Activated T-cell treated with anti-CD3 and anti-CD28 coated beads for 4 hours (primary cell): ENCODE measurements at regions not wholly inside any gene's neighbourhood (a gene's known extent, or its start where the extent isn't known, plus 50 kb on each side); places are given as distances from the start of the nearest gene placed in this dataset.
A peak's percentile ranks its signal among the peaks of the same experiment; 100 is the strongest.
"Not testable (repeated sequence)": the region's sequence is repeated elsewhere in the genome, so short reads cannot be mapped to it uniquely, and the experiment has no call there.

Experiments used
- DNase-seq: peaks from one replicate; pipeline ENCODE4 v3.0.0-alpha.2; 2020

DNA sequence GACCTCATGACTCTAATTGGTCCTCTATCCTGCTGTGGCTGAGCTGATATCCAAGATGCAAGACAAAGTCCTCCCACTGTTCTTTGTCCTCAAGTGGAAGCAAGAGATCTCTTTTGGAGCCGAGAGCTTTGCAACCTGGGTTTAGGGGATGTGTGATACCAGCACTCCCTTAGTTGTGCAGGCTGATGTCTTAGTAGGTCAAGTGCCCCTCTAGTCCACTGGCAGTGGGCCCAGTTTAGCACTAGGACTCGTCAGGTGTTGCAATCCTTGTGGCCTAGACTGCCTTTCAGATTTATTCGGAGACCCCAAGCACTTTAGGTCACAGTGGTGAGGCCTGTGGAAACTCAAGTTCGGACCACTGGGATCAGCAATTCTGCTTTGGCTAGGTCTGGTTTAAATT lies 64.0 kb downstream of the GPRASP3 start:
- DNase-seq = no peak

DNA sequence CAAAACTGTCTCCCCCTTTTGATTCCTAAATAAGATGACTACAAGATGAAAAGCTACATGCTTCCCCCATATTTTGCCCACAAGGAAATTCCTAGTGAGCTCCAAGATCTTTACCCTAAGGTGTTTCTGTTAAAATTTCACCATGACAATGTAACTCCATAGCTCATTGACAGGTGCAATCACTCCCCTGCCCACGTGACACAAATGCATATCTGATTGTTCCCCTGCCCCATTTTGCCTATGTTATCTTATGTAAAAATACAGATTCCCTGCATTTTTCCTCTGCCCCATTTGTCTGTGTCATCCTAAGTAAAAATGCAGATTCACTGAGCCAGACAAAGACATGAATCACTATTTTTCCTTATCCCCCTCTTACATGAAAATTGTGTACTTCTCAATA lies 66.7 kb downstream of the GPRASP3 start:
- no peak for DNase-seq

DNA sequence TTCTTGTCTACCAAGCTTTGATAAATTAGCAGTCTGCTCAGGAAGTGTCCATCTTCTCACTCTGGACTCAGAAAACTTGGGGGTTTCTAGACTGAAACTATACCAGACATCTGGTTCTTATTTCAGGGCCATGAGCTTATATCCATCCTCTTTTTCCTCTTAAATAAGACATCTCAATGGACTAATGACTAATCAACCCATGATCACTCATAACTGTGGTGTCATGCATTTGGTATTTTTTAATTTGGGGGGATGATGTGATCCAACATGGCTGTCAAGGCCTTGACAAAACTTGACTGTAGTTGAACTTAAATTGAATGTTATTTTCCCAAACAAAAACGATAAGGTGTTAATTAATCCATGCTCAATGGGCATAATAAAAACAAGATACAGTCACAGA lies 87.8 kb downstream of the GPRASP3 start:
- DNase-seq = no peak

DNA sequence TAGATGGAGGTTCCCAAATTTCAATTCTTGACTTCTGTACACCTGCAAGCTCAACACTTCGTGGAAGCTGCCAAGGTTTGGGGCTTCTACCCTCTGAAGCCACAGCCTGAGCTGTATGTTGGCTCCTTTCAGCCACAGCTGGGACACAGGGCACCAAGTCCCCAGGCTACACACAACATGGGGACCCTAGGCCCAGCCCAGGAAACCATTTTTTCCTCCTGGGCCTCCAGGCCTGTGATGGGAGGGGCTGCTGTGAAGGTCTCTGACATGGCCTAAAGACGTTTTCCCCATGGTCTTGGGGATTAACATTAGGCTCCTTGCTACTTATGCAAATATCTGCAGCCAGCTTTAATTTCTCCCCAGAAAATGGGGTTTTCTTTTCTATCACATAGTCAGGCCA lies 97.7 kb downstream of the GPRASP3 start:
- DNase-seq = not testable (repeated sequence)

DNA sequence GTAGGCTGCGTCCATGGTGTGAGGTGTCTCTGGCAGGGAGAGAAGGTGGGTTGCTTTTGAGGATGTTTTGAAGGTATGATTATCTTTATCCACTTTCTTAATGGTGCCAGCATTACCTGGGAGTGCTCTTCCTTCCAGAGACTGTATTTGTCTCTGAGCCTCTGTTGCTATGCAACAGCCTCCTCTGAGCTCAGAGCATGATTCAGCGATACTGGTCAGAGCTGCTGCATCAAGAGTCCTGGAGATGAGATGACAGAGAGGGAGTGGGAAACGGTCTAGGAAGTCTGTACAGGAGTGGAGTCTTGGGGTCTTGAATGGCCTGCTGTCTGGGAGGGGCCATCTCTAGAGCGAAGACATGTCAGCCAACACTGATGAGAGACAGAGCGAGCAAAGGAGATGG lies 104.4 kb upstream of the RAB40AL start:
- DNase-seq = no peak

DNA sequence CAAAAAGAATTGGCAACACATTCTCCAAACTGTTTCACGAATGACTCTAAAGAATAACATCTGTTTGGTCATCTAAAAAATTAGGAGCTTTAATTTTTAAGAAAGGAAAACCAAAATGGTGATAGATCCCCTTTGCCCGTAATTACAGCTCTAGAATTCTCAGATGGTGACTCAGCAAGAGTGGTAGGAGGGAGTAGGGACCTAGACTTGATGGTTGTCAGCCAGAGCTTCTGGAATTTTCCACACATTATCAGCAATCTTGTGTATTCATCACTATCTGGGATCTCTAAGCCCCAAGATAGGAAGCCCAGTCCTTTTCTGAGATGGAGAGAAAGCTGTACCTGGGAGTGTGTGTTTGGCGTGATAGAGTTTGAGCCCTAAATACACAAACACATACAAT lies 103.9 kb upstream of the RAB40AL start:
- no peak for DNase-seq

DNA sequence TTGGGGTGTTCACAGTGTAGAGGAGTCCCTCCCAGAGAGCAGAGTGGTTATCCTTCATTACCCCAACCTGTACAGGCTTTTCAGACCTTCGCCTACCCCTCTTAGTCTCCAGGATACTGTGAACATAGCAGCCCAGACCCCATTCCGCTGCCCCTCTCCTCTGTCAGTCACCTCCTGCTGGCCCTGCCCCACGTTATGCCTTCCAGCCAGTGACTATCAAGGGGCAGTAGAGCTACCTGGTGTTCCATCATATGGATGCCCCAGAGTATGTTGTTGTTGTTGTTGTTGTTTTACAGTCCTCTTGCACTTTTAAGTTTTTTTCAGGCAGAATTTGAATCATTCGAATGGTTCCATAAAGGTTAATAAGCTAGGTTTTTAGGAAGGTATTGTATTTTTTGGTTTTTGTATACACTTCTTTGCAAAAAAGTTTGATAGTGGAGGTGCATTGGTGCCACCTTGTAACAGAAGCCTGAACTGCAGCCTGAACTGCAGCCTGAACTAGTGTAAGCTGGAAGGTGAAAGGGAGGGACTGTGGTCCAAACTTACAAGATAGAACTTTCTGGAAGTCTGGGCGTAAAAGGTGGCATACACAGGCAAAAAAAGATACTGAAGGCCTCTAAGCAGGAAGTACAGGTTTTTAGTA lies 101.4 kb upstream of the RAB40AL start:
- no peak for DNase-seq

DNA sequence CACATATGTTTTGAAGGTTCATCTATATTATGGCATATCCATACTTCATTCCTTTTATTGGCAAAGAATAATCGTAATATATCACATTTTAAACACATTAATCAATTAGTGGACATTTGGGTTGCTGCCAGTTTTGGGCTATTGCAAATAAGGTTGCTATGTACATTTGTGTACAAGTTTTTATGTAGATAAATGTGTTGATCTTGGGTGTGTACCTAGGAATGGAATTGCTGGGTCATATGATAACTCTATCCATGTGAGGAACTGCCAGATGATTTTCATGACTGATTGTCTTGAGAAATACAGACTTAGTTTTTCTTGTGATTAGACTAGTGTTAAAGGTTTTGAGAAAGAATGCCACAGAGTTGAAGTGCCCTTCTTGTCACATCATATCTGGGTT lies 99.2 kb upstream of the RAB40AL start:
- DNase-seq = no peak

DNA sequence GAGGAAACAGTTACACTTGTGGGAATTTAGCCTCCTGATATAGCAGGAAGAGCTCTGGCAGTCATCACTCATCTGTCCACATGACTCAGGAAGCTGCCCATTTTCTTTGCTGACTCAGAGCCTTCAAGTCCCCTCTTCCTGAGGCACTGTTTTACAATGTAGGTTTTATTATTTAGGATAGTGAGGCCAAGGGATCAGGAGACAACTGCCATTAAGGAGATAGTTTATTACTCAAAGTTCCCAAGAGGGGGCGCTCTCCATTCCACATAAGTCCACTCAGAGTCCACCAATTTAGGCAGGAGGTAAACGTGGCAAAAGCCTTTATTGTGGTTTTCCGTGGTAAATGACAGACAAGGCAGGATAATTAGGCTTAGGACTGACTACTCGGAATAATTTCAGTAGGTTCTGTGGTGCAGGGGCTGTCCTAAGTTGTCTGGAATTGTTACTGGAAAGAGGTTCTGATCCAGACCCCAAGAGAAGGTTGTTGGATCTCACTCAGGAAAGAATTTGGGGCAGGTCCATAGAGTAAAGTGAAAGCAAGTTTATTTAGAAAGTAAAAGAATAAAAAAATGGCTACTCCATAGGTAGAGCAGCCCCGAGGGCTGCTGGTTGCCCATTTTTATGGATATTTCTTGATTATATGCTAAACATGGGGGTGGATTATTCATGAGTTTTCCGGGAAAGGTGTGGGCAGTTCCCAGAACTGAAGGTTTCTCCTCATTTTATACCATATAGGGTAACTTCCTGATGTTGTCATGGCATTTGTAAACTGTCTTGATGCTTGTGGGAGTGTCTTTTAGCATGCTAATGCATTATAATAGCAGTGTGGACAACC lies 96.0 kb upstream of the RAB40AL start:
- DNase-seq = no peak

DNA sequence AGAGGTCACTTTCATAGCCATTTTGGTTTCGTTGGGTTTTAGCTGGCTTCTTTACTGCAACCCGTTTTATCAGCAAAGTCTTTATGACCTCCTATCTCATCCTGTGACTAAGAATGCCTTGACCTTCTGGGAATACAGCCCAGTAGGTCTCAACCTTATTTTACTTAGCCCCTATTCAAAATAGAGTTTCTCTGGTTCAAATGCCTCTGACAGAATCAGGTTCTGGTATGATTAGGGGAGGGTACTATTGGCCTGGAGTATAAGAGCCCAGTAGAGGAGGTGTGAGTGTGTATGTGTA lies 95.4 kb upstream of the RAB40AL start:
- DNase-seq = no peak

DNA sequence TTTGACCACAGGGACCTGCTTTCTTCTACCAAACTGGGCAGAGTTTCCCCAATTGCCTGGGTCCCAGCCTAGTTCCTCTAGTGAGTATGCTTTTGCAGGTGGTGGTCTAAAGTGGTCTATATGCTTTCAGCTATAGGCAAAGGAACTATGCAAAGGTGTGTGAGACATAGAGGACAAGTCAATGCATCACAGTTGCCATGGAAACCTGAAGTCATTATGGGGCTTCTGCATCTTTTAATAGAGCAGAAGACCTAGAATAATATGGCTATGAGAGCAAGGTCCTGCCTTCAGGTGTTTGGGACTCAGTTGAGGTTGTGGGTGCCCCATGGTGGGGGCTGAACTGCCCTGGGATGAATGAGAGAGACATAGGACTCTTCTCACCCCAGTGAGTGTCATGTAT lies 92.1 kb upstream of the RAB40AL start:
- DNase-seq = no peak

DNA sequence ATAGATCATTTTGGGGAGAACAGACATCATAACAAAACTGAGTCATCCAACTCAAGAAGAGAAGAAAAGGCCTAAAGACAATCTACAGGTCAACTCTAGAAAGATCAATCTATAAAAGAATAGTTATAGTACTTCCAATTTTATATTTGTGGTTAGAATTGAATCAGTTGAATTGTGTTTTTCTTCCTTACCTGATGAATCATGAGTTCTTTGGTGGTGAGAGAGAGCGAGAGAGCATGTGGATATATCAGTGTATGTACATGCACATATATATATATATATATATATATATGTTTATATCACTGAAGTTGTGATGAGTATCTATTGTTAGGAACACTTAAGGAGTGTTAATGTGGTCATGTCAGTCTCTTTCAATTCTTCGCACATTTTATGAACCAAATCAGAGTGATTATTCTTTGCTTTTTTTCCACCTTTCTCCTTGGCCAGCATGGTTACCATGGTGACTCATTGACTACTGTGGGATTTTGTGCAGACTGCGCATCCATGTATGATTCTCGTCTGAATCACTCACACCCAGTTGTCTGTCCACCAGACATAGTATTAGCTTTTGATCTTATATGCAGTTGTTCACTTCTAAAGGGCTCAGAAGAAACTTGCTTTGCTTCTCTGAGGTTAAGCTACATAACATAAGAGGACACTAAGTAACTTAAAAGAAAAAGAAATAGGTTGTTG lies 90.4 kb upstream of the RAB40AL start:
- no peak for DNase-seq

DNA sequence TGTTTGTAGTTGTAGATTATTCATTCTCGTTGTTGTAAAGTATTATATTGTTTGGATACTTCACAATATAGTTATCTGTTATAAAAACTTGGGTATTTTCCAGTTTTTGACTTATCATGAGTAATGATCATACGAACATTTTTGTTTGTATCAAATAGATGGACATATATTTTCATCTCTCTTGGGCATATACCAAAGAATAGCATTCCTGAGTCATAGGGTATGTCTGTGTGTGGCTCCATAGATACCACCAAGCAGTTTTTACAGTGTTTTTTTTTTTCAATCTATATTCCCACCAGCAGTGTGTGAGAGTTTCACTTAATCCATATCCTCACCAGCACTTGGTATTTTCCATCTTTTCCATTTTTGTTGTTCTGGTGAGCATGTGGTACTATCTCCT lies 89.7 kb upstream of the RAB40AL start:
- no peak for DNase-seq

DNA sequence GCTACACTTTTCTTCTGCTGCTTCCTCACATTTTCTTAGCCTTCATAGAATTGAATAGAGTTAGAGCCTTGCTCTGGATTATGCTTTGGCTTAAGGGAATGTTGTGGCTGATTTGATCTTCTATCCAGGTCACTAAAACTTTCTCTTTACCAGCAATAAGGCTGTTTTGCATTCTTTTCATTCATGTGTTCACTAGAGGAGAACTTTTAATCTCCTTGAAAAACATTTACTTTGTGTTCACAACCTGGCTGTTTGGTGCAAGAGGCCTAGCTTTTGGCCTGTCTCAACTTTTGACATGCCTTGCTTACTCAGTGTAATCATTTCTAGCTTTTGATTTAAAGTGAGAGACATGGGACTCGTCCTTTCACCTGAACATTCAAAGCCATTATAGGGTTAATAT lies 87.7 kb upstream of the RAB40AL start:
- no peak for DNase-seq

DNA sequence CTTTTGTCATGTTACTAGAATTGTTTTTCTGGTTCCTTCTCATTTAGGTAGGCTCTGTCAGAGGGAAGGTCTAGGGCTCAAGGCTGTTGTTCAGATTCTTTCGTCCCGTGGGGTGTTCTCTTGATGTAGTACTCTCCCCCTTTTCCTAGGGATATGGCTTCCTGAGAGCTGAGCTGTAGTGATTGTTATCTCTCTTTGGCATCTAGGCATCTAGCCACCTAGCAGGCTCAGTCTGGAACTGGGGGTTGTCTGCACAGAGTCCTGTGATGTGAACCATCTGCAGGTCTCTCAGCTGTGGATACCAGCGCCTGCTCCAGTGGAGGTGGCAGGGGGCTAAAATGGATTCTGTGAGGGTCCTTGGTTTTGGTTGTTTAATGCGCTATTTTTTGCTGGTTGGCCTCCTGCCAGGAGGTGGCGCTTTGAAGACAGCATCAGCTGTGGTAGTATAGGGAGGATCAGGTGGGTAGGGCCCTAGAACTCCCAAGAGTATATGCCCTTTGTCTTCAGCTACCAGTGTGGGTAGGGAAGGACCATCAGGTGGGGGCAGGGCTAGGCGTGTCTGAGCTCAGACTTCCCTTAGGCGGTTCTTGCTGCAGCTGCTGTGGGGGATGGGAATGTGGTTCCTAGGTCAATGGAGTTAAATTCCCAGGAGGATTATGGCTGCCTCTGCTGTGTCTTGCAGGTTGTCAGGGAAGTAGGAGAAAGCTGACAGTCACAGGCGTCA lies 78.1 kb upstream of the RAB40AL start:
- not testable (repeated sequence) for DNase-seq

DNA sequence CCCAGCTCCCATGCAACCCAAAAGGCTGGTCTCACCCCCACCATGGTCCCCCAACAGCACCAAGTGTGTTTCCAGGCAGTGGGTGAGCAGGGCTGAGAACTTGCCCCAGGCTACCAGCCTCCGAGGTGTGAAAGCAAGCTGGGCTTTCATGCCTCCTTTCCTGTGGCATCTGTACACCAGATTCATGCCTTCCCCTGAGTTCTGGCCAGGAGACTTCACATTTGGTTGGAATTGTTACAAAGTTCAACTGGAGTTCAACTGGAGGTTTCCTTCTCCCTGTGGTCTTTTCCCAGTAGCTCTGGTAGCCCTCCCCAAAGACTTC lies 77.6 kb upstream of the RAB40AL start:
- DNase-seq = no peak

DNA sequence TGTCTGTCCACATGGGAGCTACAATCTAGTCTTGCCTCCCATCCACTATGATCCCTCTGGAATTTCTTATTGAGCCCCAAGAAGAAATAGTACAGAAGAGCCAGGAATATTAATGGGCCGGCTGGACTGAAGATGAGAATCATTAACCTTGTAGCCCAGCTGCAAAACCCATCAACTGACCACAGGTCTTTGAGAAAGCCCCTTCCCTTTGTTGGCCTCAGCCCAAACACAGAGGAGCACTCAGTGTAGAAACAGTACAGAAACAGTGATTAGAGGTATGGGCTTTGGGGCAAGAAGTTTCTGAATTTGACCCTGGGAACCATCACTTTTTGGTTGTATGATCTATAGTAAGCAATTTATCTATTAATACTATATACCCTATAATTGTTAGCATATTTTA lies 76.8 kb upstream of the RAB40AL start:
- no peak for DNase-seq

DNA sequence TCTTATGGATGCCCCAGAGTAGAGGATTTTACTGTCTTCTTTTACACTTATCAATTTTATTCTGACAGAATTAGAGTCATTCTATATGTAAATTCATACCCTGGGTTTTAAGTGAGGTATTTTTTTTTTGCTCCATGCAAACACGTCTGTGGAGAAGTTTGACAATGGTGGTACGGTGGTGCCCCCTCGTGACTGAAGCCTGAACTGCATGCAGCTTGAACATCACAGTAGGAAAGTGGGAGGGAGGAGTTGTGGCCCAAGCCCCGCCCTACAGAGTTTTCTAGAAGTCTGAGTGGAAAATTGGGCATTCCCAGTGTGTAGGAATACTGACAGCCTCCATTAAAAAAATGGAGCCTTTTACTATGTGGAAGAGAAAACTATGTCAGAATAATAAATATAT lies 73.3 kb upstream of the RAB40AL start:
- peak; percentile 74 for DNase-seq

DNA sequence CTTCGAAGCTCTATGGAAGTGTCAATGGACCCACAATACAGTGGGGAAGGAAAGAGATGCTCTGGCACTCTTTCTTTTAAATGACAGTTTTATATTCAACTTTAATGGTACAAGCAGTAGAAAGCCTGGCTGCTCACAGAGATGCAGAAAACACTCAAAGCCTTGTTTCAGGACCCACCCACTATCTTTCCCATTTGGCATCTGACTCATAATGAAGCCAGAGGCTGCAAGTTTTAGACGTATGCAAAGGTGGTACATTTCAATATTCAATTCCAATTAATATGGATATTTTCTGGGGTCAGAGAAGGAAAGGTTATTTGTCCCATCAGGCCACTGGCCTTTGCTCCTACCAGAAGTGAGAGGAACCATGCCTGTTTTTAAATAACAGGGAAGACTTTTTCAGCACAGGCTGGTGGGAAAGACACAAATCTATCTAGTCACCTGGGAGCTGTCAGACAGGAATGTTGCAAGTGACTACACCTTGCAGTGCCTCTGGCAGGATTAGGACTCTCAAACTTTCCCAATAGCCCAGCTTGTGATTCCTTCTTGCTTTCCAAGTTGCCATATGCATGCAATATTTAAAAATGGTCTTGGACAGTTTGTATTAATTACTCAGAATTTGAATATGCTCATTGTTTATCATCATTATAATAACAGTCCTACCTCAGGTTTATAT lies 70.0 kb upstream of the RAB40AL start:
- no peak for DNase-seq

DNA sequence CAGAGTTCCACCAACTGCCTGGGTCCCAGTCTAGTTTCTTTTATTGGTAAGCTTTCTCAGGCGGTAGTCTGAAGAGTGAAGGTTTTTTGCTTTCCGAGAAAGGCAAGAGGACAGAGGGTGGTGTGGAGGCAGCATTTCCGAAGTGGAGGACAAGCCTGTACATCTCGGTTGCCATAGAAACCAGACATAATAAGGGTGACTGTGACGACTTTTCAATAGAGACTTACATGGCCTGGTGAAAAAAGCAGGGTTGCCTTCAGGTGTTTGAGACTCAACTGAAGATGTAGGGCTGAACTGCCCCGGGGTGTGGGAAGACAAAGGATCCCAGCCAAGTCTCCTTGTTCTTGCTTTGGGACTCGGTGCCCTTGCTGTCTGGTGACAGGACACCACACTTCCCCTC lies 53.6 kb upstream of the RAB40AL start:
- DNase-seq = no peak
